ENCODE measurements at regions not wholly inside any gene's neighbourhood (a gene's known extent, or its start where the extent isn't known, plus 50 kb on each side); places are given as distances from the start of the nearest gene placed in this dataset.
"Not testable (repeated sequence)": the region's sequence is repeated elsewhere in the genome, so short reads cannot be mapped to it uniquely, and the experiment has no call there.

GRCh38 chr5:6143523-6143922, 234.8 kb downstream of the MED10 start:
- no peak for DNase-seq (ENCODE audit: low spot score)
- intact Hi-C loops (cut with DNase I) = no loop called here

DNA sequence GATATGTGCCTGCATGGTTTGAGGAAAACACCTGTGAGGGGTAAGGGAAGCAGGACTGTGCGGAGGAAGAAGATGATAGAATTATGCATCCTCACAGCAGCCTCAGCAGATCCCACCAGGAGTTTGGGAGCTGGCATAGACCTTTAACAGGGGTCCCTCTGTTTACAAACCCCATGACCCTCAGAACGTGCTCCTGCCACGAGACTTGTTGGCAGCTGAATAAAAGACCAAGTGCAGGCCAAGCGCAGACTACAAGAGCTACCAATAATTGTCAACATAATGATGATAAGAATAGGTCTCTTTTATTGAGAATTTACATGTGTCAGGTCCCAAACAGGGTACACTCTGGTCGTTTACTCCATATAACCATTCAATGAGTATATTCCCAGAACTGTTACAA, 236.0 kb downstream of the MED10 start:
- no peak for DNase-seq (ENCODE audit: low spot score)
- intact Hi-C loops (cut with DNase I) = no loop called here

- intact Hi-C loops (cut with DNase I) = no loop called here
- DNase-seq (ENCODE audit: low spot score) = no peak
Measured at GRCh38 chr5:6140219-6140618, 238.1 kb downstream of the MED10 start.

DNA sequence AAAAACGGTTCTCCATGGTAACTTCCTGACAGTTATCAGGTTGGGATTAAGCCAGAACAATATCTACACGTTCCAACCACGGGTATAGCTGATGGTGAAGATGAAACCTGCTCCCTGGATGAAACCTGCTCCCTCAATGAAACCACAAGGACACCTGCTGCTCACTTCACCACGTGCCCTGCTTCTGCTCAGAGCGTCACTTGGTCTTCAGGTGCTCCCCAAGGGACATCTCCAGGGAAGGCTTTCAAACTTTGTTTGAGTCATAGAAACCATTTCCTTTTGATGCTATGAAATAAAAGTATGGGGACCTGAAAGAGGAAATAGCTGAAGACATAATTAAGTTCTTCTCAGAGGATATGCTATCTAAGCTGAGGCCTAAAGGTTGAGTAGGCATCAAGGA, 242.4 kb downstream of the MED10 start:
- intact Hi-C loops (cut with DNase I) = no loop called here
- DNase-seq (ENCODE audit: low spot score) = no peak

GRCh38 chr5:6134281-6134680, 244.1 kb downstream of the MED10 start:
- no peak for DNase-seq (ENCODE audit: low spot score)
- intact Hi-C loops (cut with DNase I) = no loop called here

DNA sequence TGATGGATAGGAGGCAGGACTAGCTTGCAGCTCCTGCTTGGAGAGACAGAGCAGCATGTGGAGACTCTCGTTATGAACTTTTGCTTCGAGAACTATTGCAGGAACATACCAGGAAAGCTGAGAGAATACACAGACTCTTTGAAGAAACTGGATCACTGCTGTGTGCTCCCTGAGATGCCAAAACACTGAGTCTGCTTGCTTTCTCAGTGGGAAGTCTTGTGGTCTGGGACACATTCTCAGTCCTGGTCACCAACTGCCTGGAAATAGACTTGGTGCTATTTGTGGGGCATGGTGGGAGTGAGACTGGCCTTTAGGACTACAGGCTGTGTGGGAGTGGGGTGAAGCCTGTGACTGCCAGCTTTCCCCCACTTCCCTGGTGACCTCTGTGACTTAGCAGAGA, 252.6 kb downstream of the MED10 start:
- intact Hi-C loops (cut with DNase I) = no loop called here
- no peak for DNase-seq (ENCODE audit: low spot score)

- intact Hi-C loops (cut with DNase I) = no loop called here
- no peak for DNase-seq (ENCODE audit: low spot score)
Measured at GRCh38 chr5:6118691-6119090, 259.7 kb downstream of the MED10 start.

GRCh38 chr5:6117212-6117611, 261.1 kb downstream of the MED10 start:
- intact Hi-C loops (cut with DNase I) = no loop called here
- no peak for DNase-seq (ENCODE audit: low spot score)

DNA sequence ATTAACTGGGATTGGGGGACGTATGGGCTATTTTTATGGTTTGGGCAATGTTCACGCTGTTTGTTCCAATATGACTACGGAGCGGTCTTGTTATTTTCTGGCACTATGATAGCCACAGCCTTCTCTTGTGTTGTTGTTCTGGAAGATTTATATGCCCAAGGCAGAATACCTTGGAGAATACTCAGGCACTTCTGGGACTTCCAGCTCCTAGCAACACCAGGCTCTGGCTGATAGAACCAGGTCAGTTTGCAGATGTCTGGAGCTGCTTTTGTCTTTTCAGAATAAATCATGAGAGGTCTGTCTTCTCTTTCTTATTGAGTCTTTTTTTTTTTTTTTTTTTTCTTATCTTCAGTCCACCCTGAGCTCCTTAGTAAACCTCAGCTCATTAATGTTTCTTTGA, 262.5 kb downstream of the MED10 start:
- intact Hi-C loops (cut with DNase I) = no loop called here
- DNase-seq (ENCODE audit: low spot score) = no peak

GRCh38 chr5:6112538-6112937, 265.8 kb downstream of the MED10 start:
- intact Hi-C loops (cut with DNase I) = no loop called here

DNA sequence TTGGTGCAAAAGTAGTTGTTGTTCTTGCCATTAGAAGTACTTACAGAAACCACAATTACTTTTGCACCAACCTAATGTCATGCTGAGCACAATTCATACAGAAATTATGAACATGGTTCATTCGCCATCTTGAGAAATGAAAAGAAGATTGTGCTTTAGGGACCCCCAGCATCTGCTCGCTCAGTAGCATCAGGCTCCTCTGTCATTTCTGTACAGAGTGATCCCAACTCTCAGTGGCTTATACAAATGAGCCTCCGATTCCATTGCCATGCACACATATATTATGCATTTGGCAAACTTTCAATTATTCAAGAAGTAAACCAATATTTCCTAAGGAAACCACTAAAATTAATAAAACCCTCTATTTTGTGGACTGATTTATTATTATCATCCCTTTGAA, 266.2 kb downstream of the MED10 start:
- DNase-seq (ENCODE audit: low spot score) = no peak
- intact Hi-C loops (cut with DNase I) = no loop called here

More at GRCh38 chr5:6112538-6112937, 265.8 kb downstream of the MED10 start:
- no peak for DNase-seq (ENCODE audit: low spot score)

DNA sequence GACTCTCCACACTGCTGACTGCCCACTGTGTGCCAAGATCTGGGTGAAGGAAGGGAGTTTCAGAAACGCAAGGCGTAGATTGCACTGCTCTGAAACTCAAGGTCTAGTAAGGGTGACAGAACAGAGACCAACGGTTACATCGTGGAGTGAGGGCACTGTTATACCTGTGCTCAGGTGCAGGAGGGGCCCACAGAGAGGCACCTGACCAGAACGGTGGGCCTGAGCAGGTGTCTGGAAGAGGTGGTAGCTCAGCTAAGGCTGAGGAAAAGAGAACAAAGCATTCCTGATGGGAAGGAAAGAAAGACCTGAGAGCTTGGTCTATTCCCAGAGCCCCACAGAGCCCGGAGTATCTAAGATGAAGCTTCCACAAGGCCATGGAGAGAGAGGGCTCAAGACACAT, 267.2 kb downstream of the MED10 start:
- DNase-seq (ENCODE audit: low spot score) = no peak
- intact Hi-C loops (cut with DNase I) = no loop called here

DNA sequence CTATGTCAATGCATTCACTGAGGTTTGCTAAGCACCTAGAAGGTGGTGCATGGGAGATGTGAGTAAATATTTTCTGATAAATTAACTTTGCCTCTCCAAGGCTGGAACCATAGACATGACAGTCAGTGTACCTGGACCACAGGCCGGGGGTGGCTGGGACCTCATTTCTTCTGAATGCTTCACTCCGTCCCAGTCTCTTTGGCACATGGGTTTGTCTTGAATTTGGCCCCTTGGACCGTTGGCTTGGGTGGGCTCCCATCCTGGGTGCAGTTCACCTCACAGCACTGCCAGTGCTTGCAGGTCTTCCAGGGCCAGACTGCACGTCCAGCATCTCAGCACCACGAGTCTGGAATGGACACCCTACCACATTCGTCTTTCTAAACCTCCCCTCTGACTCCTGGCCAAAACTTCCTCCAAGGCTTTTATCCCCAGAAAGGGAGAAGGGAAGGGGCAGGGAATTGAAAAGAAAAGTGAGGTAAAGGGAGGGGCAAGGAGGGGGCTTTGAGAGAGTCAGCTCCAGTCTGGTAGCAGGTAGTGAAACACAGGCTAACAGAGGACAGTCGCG, 267.8 kb downstream of the MED10 start:
- no peak for DNase-seq (ENCODE audit: low spot score)
- intact Hi-C loops (cut with DNase I) = no loop called here

DNA sequence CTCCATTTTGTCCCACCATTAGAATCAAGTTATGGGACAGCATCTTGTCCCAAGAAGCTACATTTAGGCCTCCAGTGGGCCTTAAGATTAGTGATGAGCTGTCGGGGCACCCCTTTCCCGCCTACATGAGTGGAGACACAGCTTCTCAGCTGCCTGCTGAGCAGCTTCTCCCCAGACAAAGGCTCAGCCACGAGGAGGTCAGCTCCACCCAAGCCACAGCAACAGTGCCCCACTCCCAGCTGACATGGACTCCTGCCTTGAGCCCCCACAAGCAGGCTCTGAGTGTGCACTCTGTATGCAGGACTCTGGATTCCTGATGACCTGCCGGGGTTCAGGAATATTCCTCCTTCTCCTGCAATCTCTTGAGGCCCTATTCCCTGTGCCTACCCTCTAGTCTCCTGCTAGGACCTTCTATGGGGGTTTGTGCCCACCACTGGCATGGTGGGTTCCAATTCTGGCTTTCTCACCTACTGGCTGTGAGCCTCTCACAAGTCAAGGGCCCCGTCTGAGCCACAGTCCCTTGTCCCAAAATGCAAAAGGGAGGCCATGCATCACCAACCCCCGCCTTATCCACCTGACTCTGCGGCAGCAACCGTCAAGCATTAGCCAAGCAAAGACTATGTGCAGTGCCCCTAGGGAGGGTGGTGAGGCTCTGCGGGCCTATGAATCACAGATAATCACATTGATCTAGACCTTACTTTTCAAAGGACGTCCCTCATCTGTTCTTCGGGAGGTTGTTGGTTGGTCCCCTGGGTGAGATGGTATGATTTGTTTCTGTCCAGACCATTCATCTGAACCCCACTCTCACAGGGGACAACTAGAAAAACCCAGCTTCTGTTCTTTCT, 269.1 kb downstream of the MED10 start:
- intact Hi-C loops (cut with DNase I) = loop anchor here in 1 of 2 donors (10.0 kb wide), 1 partner anchor 584 kb away; no protein-coding TSS in a partner anchor
- no peak for DNase-seq (ENCODE audit: low spot score)

GRCh38 chr5:6108540-6108848, 269.9 kb downstream of the MED10 start:
- DNase-seq (ENCODE audit: low spot score) = no peak
- intact Hi-C loops (cut with DNase I) = loop anchor here in 1 of 2 donors (10.0 kb wide), 1 partner anchor 584 kb away; no protein-coding TSS in a partner anchor

- intact Hi-C loops (cut with DNase I) = loop anchor here in 1 of 2 donors (10.0 kb wide), 1 partner anchor 583 kb away; no protein-coding TSS in a partner anchor
- DNase-seq (ENCODE audit: low spot score) = no peak
Measured at GRCh38 chr5:6107675-6108539, 270.4 kb downstream of the MED10 start.

DNA sequence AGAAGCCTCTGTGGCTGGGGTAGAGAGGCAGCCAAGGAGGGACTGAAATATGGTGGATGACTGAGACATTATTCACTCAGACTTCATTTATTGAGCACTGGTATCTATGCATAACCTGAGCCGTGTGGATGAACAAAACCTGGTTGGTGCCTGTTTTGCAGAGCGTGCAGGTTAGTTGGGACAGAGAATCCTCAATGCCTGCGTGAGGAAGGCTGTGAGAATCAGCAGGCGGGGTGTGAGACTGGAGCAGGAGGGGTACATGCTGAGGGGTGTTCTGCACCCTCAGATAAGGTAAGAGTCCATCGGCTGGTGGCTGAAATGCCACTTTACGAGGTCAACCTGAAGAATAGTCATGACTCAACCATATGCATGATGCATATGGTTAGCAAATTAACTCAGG, 271.6 kb downstream of the MED10 start:
- no peak for DNase-seq (ENCODE audit: low spot score)
- intact Hi-C loops (cut with DNase I) = loop anchor here in 1 of 2 donors (10.0 kb wide), 1 partner anchor 582 kb away; no protein-coding TSS in a partner anchor

DNA sequence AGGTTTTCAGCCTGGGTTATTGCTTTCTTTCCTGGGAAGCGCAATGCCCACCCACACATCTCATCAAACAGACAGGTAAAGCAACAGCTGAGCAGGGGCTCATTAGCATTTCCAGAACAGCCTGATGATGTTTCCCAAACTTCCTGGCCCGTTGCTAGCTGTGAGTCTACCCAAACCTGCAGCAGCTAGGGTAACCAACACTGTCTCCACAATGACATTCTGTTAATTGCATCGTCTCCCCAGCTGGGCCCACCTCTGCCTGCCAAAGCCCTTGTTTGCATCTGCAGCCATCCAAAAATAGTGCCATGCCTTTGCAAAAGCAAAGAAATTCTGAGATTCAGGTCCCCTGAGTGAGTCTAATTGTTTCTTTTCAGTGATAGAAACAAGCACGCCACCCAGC, 273.0 kb downstream of the MED10 start:
- DNase-seq (ENCODE audit: low spot score) = no peak
- intact Hi-C loops (cut with DNase I) = loop anchor here in 1 of 2 donors (10.0 kb wide), 1 partner anchor 581 kb away; no protein-coding TSS in a partner anchor

- intact Hi-C loops (cut with DNase I) = loop anchor here in 1 of 2 donors (5.0 kb wide), 1 partner anchor 1779 kb away; no protein-coding TSS in a partner anchor
- DNase-seq (ENCODE audit: low spot score) = no peak
Measured at GRCh38 chr5:6096101-6096500, 282.2 kb downstream of the MED10 start.

DNA sequence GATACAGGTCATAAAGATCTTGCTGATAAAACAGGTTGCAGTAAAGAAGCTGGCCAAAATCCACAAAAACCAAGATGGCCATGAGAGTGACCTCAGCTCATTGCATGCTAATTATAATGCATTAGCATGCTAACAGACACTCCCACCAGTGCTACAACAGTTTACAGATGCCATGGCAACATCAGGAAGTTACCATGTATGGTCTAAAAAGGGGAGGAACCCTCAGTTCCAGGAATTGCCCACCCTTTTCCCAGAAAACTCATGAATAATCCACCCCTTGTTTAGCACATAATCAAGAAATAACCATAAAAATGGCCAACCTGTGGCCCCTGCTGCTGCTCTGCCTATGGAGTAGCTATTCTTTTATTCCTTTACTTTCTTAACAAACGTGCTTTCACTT, 284.2 kb downstream of the MED10 start:
- DNase-seq (ENCODE audit: low spot score); intact Hi-C loops (cut with DNase I): not testable (repeated sequence)

All from posterior vena cava (tissue), 2 donors.